ENCODE measurements at regions not wholly inside any gene's neighbourhood (a gene's known extent, or its start where the extent isn't known, plus 50 kb on each side); places are given as distances from the start of the nearest gene placed in this dataset.

GRCh38 chr13:107568181-107568580, 647.2 kb downstream of the LIG4 start:
- Histone ChIP-seq H3K4me1 (ENCODE audit: control insufficient read depth, insufficient read depth, low read length) (no peaks in the 10 kb centered on the region), H3K4me3 (ENCODE audit: low read depth, low read length) (no peak overlapping the region), H3K9me3 (ENCODE audit: control insufficient read depth, insufficient read depth, low read depth, low read length) (no peaks in the 10 kb centered on the region), H3K36me3 (ENCODE audit: control insufficient read depth in 2 of 2, insufficient read depth in 1 of 2, low read length in 2 of 2) (no peaks in the 10 kb centered on the region), H3K27ac (ENCODE audit: extremely low read depth, low read depth, low read length) (no peak overlapping the region)
- ChIA-PET POLR2A (no interaction called here), CTCF (interaction anchor here (0.8 kb wide), 1 partner anchor 82 kb away, joined by 3 read pairs; no protein-coding TSS in a partner anchor)
- TF ChIP-seq ZNF600 (tag by site-specific recombination; IDR thresholded peaks at IDR 0.05) (no peak), TRIM28 (IDR thresholded peaks at IDR 0.05; ENCODE audit: borderline replicate concordance, low read length) (no peak), ZNF398 (tag by site-specific recombination; IDR thresholded peaks at IDR 0.05) (no peak), ZFP69B (tag by site-specific recombination; IDR thresholded peaks at IDR 0.05) (no peak), ZFP41 (tag by site-specific recombination; IDR thresholded peaks at IDR 0.05; ENCODE audit: borderline replicate concordance) (no peak), ZNF529 (tag by site-specific recombination; IDR thresholded peaks at IDR 0.05; ENCODE audit: insufficient replicate concordance) (no peak), ZNF626 (tag by site-specific recombination; IDR thresholded peaks at IDR 0.05) (no peak), ZNF23 (tag by site-specific recombination; IDR thresholded peaks at IDR 0.05; ENCODE audit: borderline replicate concordance) (no peak), ATF2 (tag by site-specific recombination; IDR thresholded peaks at IDR 0.05; ENCODE audit: low read depth) (no peak), YY2 (tag by site-specific recombination; IDR thresholded peaks at IDR 0.05) (no peak), ZNF266 (tag by site-specific recombination; IDR thresholded peaks at IDR 0.05; ENCODE audit: low read depth) (no peak), GFI1B (tag by site-specific recombination; IDR thresholded peaks at IDR 0.05) (no peak), ZNF837 (tag by site-specific recombination; IDR thresholded peaks at IDR 0.05) (no peak), ZNF518A (tag by site-specific recombination; conservative IDR thresholded peaks at IDR 0.05; ENCODE audit: low read depth) (no peak), ZNF18 (tag by site-specific recombination; IDR thresholded peaks at IDR 0.05) (no peak), ZNF114 (tag by site-specific recombination; IDR thresholded peaks at IDR 0.05) (no peak), ZNF423 (tag by site-specific recombination; IDR thresholded peaks at IDR 0.05) (no peak), PBX3 (CRISPR knock-in tag; IDR thresholded peaks at IDR 0.05) (no peak), ZNF449 (tag by site-specific recombination; IDR thresholded peaks at IDR 0.05) (no peak)
